ENCODE measurements at regions not wholly inside any gene's neighbourhood (a gene's known extent, or its start where the extent isn't known, plus 50 kb on each side); places are given as distances from the start of the nearest gene placed in this dataset.

DNA sequence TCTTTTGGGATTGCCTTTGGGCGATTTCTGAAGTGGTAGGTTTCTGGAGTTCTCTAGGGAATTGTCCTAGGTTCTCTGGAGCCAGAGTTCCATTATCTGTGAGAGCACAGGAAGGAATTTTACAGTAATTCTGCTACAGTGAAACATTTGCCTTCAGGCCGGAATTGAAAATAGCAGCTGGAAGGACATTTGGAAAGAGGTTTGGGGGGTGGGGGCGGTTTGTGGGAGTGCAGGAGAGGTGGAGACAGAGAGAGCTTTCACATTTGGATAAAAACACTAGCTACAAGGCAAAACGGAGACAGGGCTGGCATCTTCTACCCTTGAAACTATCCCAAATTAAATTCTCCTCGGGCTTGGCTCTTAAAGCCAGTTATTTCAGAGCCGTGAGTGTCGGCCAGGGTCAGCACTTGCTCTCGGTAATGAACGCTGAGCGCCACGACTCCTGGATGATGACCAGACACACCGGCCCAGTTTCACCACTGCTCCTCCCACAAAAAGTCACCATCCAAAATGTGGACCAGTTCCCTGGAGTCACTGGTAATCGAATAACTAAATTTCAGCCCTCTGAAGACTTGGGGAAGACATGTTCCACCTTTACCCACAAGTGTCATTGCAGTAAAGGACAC is 67.7 kb upstream of the TANC2 start:
- H3K27me3 ChIP-seq (ENCODE audit: control insufficient read depth, insufficient read depth, low read length): no peaks in the 10 kb centered on the region
- no peaks in the 10 kb centered on the region for H3K36me3 ChIP-seq (ENCODE audit: control insufficient read depth, insufficient read depth, low read length)
- H3K27ac ChIP-seq (ENCODE audit: low read depth, low read length): no peak overlapping the region
- H3K9ac ChIP-seq (ENCODE audit: low read depth, low read length): no peak overlapping the region
- H3K9me3 ChIP-seq (ENCODE audit: control insufficient read depth, insufficient read depth, low read length): no peaks in the 10 kb centered on the region
- H3K4me3 ChIP-seq (ENCODE audit: low read depth, low read length): no peak overlapping the region
- H3K4me1 ChIP-seq (ENCODE audit: control insufficient read depth, insufficient read depth, low read length): 0 out of 2 replicates have a peak, but pooled peaks cover 6% of the 10 kb centered on the region

GRCh38 chr17:62897706-62898105 is 68.3 kb upstream of the TANC2 start:
- H3K4me3 ChIP-seq (ENCODE audit: low read depth, low read length): no peak overlapping the region
- H3K9me3 ChIP-seq (ENCODE audit: control insufficient read depth, insufficient read depth, low read length): no peaks in the 10 kb centered on the region
- H3K27me3 ChIP-seq (ENCODE audit: control insufficient read depth, insufficient read depth, low read length): no peaks in the 10 kb centered on the region
- no peak overlapping the region for H3K27ac ChIP-seq (ENCODE audit: low read depth, low read length)
- H3K4me1 ChIP-seq (ENCODE audit: control insufficient read depth, insufficient read depth, low read length): peaks cover 8% of the 10 kb centered on the region
- H3K36me3 ChIP-seq (ENCODE audit: control insufficient read depth, insufficient read depth, low read length): no peaks in the 10 kb centered on the region
- H3K9ac ChIP-seq (ENCODE audit: low read depth, low read length): no peak overlapping the region

- H3K9ac ChIP-seq (ENCODE audit: low read depth, low read length): no peak overlapping the region
- H3K9me3 ChIP-seq (ENCODE audit: control insufficient read depth, insufficient read depth, low read length): no peaks in the 10 kb centered on the region
- no peaks in the 10 kb centered on the region for H3K36me3 ChIP-seq (ENCODE audit: control insufficient read depth, insufficient read depth, low read length)
- H3K27ac ChIP-seq (ENCODE audit: low read depth, low read length): no peak overlapping the region
- peaks cover 17% of the 10 kb centered on the region for H3K4me1 ChIP-seq (ENCODE audit: control insufficient read depth, insufficient read depth, low read length)
- H3K27me3 ChIP-seq (ENCODE audit: control insufficient read depth, insufficient read depth, low read length): no peaks in the 10 kb centered on the region
- H3K4me3 ChIP-seq (ENCODE audit: low read depth, low read length): no peak overlapping the region
These were observed 70.4 kb upstream of the TANC2 start for GRCh38 chr17:62895320-62896301.

GRCh38 chr17:62892870-62893338 is 73.1 kb upstream of the TANC2 start:
- Histone ChIP-seq H3K36me3 (ENCODE audit: control insufficient read depth, insufficient read depth, low read length) (no peaks in the 10 kb centered on the region), H3K9ac (ENCODE audit: low read depth, low read length) (no peak overlapping the region), H3K27me3 (ENCODE audit: control insufficient read depth, insufficient read depth, low read length) (no peaks in the 10 kb centered on the region), H3K9me3 (ENCODE audit: control insufficient read depth, insufficient read depth, low read length) (no peaks in the 10 kb centered on the region), H3K27ac (ENCODE audit: low read depth, low read length) (peak overlapping the region; percentile 21), H3K4me1 (ENCODE audit: control insufficient read depth, insufficient read depth, low read length) (peaks cover 17% of the 10 kb centered on the region), H3K4me3 (ENCODE audit: low read depth, low read length) (no peak overlapping the region)

GRCh38 chr17:62892061-62892675 is 73.9 kb upstream of the TANC2 start:
- Histone ChIP-seq H3K27ac (ENCODE audit: low read depth, low read length) (no peak overlapping the region), H3K4me3 (ENCODE audit: low read depth, low read length) (no peak overlapping the region), H3K27me3 (ENCODE audit: control insufficient read depth, insufficient read depth, low read length) (no peaks in the 10 kb centered on the region), H3K36me3 (ENCODE audit: control insufficient read depth, insufficient read depth, low read length) (no peaks in the 10 kb centered on the region), H3K4me1 (ENCODE audit: control insufficient read depth, insufficient read depth, low read length) (peaks cover 17% of the 10 kb centered on the region), H3K9ac (ENCODE audit: low read depth, low read length) (no peak overlapping the region), H3K9me3 (ENCODE audit: control insufficient read depth, insufficient read depth, low read length) (no peaks in the 10 kb centered on the region)

DNA sequence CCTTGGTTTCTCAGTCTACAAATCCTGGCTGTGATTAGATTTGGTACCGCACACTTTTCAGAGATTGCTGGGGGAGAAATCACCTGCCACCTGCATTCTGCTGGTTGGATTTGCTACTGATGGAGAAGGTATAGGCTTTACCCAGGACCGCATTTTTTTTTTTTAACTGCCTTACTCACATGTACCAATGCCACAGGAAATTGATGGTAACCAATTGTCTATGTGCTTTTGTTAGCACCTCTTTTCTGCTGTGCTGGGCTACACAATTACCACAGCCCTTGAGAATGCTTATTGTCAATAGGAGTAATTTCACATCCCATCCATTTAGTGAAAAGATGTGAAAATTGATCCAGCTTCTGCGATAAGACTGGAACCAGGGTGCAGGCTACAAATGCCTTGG is 74.4 kb upstream of the TANC2 start:
- H3K4me1 ChIP-seq (ENCODE audit: control insufficient read depth, insufficient read depth, low read length): peaks cover 17% of the 10 kb centered on the region
- no peaks in the 10 kb centered on the region for H3K27me3 ChIP-seq (ENCODE audit: control insufficient read depth, insufficient read depth, low read length)
- no peaks in the 10 kb centered on the region for H3K9me3 ChIP-seq (ENCODE audit: control insufficient read depth, insufficient read depth, low read length)
- H3K36me3 ChIP-seq (ENCODE audit: control insufficient read depth, insufficient read depth, low read length): no peaks in the 10 kb centered on the region
- no peak overlapping the region for H3K9ac ChIP-seq (ENCODE audit: low read depth, low read length)
- no peak overlapping the region for H3K27ac ChIP-seq (ENCODE audit: low read depth, low read length)
- no peak overlapping the region for H3K4me3 ChIP-seq (ENCODE audit: low read depth, low read length)

- no peak overlapping the region for H3K27ac ChIP-seq (ENCODE audit: low read depth, low read length)
- H3K36me3 ChIP-seq (ENCODE audit: control insufficient read depth, insufficient read depth, low read length): no peaks in the 10 kb centered on the region
- H3K4me3 ChIP-seq (ENCODE audit: low read depth, low read length): no peak overlapping the region
- no peaks in the 10 kb centered on the region for H3K9me3 ChIP-seq (ENCODE audit: control insufficient read depth, insufficient read depth, low read length)
- H3K9ac ChIP-seq (ENCODE audit: low read depth, low read length): no peak overlapping the region
- peaks cover 17% of the 10 kb centered on the region for H3K4me1 ChIP-seq (ENCODE audit: control insufficient read depth, insufficient read depth, low read length)
- no peaks in the 10 kb centered on the region for H3K27me3 ChIP-seq (ENCODE audit: control insufficient read depth, insufficient read depth, low read length)
These were observed 77.3 kb upstream of the TANC2 start for GRCh38 chr17:62888765-62889164.

DNA sequence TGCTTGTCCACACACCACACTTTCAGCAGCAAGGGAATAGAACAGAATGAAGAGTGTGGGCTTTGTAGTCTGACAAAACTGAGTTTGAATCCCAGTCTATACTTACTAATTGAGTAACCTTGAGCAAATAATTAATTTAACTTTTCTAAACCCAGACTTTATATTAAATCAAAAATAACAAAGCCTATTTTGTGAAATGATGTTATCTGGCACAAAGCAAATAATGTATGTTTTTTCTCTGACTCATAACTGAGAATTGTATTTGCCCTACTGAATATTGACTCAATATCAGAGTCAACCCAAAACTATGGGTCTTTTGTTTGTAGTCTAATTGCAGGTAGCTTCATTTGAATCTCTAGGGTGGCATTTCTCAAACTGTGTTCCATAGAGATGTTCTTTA is 77.9 kb upstream of the TANC2 start:
- no peak overlapping the region for H3K4me3 ChIP-seq (ENCODE audit: low read depth, low read length)
- H3K36me3 ChIP-seq (ENCODE audit: control insufficient read depth, insufficient read depth, low read length): no peaks in the 10 kb centered on the region
- no peak overlapping the region for H3K9ac ChIP-seq (ENCODE audit: low read depth, low read length)
- H3K9me3 ChIP-seq (ENCODE audit: control insufficient read depth, insufficient read depth, low read length): no peaks in the 10 kb centered on the region
- H3K4me1 ChIP-seq (ENCODE audit: control insufficient read depth, insufficient read depth, low read length): peaks cover 16% of the 10 kb centered on the region
- no peak overlapping the region for H3K27ac ChIP-seq (ENCODE audit: low read depth, low read length)
- no peaks in the 10 kb centered on the region for H3K27me3 ChIP-seq (ENCODE audit: control insufficient read depth, insufficient read depth, low read length)

DNA sequence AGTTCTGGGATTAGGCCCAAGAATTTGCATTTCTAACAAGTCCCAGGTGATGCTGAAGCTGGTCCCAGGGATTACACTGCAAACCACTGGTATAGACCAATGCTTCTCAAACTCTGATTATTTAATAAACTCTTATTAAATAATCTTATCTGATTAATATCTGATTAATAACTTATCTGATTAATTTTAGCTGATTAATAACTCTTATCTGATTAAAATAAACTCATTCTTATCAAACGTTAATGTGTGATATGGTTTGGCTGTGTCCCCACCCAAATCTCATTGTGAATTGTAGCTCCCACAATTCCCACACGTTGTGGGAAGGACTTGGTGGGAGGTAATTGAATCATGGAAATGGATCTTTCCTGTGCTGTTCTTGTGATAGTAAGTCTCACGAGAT is 78.6 kb upstream of the TANC2 start:
- no peaks in the 10 kb centered on the region for H3K36me3 ChIP-seq (ENCODE audit: control insufficient read depth, insufficient read depth, low read length)
- H3K27me3 ChIP-seq (ENCODE audit: control insufficient read depth, insufficient read depth, low read length): no peaks in the 10 kb centered on the region
- H3K27ac ChIP-seq (ENCODE audit: low read depth, low read length): no peak overlapping the region
- H3K9ac ChIP-seq (ENCODE audit: low read depth, low read length): no peak overlapping the region
- no peak overlapping the region for H3K4me3 ChIP-seq (ENCODE audit: low read depth, low read length)
- 0 out of 2 replicates have a peak, but pooled peaks cover 9% of the 10 kb centered on the region for H3K4me1 ChIP-seq (ENCODE audit: control insufficient read depth, insufficient read depth, low read length)
- H3K9me3 ChIP-seq (ENCODE audit: control insufficient read depth, insufficient read depth, low read length): no peaks in the 10 kb centered on the region

GRCh38 chr17:62884781-62885180 is 76.7 kb upstream of the MARCHF10 start:
- Histone ChIP-seq H3K36me3 (ENCODE audit: control insufficient read depth, insufficient read depth, low read length) (no peaks in the 10 kb centered on the region), H3K4me3 (ENCODE audit: low read depth, low read length) (no peak overlapping the region), H3K4me1 (ENCODE audit: control insufficient read depth, insufficient read depth, low read length) (no peaks in the 10 kb centered on the region), H3K9me3 (ENCODE audit: control insufficient read depth, insufficient read depth, low read length) (no peaks in the 10 kb centered on the region), H3K27me3 (ENCODE audit: control insufficient read depth, insufficient read depth, low read length) (no peaks in the 10 kb centered on the region), H3K9ac (ENCODE audit: low read depth, low read length) (no peak overlapping the region), H3K27ac (ENCODE audit: low read depth, low read length) (no peak overlapping the region)

DNA sequence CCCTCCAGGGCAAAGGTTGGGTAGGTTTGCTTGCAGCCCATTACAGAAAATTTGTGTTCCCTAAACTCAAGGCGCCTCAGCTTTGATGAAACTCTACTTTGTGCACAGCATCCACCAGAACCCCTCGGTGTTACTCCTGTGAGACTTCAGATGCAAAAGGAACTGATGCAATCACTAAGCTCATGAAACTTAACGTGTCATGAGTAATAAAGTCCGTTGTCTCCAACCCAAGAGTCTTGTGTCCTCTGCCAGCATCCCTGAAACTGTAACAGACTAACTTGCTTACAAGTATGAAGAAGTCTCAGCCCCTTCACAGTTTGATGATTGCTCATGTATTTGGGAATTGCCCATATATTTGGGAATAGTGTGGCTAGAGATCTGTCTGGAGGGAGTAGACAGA is 74.8 kb upstream of the MARCHF10 start:
- Histone ChIP-seq H3K27me3 (ENCODE audit: control insufficient read depth, insufficient read depth, low read length) (no peaks in the 10 kb centered on the region), H3K9ac (ENCODE audit: low read depth, low read length) (no peak overlapping the region), H3K27ac (ENCODE audit: low read depth, low read length) (no peak overlapping the region)

More for the DNA sequence above, 74.8 kb upstream of the MARCHF10 start:
- no peaks in the 10 kb centered on the region for H3K36me3 ChIP-seq (ENCODE audit: control insufficient read depth, insufficient read depth, low read length)
- no peaks in the 10 kb centered on the region for H3K9me3 ChIP-seq (ENCODE audit: control insufficient read depth, insufficient read depth, low read length)
- H3K4me1 ChIP-seq (ENCODE audit: control insufficient read depth, insufficient read depth, low read length): no peaks in the 10 kb centered on the region
- H3K4me3 ChIP-seq (ENCODE audit: low read depth, low read length): no peak overlapping the region

All from HUES48 (cell line).